ENCODE measurements at regions not wholly inside any gene's neighbourhood (a gene's known extent, or its start where the extent isn't known, plus 50 kb on each side); places are given as distances from the start of the nearest gene placed in this dataset.

DNA sequence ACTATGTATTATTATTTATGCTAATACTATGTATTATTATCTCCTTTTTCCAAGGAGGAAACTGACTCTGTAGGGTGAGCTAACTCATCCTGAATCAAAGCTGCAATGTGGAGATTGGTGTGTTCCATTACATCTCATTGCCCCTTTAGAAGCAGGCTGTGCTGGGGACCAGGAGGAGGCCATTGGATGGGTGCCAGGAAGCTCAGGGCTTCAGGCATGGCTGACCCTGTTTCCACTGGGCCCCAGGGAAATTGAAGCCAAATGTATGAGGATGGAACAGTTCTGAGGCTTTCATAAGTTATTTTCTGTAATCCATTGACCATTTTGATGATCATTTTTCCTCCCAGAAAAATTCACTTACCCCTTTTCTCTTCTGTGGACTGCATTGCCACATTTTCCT lies 418.8 kb upstream of the ZFP42 start:
- TF ChIP-seq EZH2 (IDR thresholded peaks at IDR 0.05; ENCODE audit: low read length) = no peak
- TF ChIP-seq, protein P1, sequence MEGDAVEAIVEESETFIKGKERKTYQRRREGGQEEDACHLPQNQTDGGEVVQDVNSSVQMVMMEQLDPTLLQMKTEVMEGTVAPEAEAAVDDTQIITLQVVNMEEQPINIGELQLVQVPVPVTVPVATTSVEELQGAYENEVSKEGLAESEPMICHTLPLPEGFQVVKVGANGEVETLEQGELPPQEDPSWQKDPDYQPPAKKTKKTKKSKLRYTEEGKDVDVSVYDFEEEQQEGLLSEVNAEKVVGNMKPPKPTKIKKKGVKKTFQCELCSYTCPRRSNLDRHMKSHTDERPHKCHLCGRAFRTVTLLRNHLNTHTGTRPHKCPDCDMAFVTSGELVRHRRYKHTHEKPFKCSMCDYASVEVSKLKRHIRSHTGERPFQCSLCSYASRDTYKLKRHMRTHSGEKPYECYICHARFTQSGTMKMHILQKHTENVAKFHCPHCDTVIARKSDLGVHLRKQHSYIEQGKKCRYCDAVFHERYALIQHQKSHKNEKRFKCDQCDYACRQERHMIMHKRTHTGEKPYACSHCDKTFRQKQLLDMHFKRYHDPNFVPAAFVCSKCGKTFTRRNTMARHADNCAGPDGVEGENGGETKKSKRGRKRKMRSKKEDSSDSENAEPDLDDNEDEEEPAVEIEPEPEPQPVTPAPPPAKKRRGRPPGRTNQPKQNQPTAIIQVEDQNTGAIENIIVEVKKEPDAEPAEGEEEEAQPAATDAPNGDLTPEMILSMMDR (optimal IDR thresholded peaks at IDR 0.05 in 1 of 3, IDR thresholded peaks at IDR 0.05 in 1 of 3, conservative IDR thresholded peaks at IDR 0.05 in 1 of 3; ENCODE audit: extremely low read depth in 1 of 3, insufficient read depth in 2 of 3, low read length in 3 of 3) = no peak
